Heart left ventricle (tissue), 13 donors: ENCODE measurements at regions not wholly inside any gene's neighbourhood (a gene's known extent, or its start where the extent isn't known, plus 50 kb on each side); places are given as distances from the start of the nearest gene placed in this dataset.

Experiments used
- CTCF ChIP-seq, 12 donors: fragments of 200-600 bp; sonication (generic) in 4 of 12; IDR thresholded peaks; one replicate each; pipeline versions ENCODE4 v1.5.0 to v1.8.0; 2018 to 2022; ENCODE audit warnings: antibody characterized with exemption in 12 of 12, mild to moderate bottlenecking in 5 of 12
- POLR2A ChIP-seq, 2 donors: fragments of 450-650 bp; IDR thresholded peaks; one replicate each; pipeline ENCODE4 v1.6.1; 2017; ENCODE audit warnings: antibody characterized with exemption in 2 of 2, mild to moderate bottlenecking in 2 of 2, moderate library complexity in 2 of 2
- donor health status: ischemic (EF 13 %, LVEDD 7.1; RV severe dilation, severe dysfunction).
- donor health status: DM: no; HTN: yes; CAD: no.
- donor health status: DM: no; HTN: no; CAD: no.
- donor health status: ischemic (EF 25% LVEDD 6.9; RV normal size, moderate dysfunction).
- donor health status: ischemic (EF 25% LVEDD 5.7; RV mildly dilated, moderate dysfunction).
- donor health status: ischemic (EF 35%, LVEDD 5.7; RV mildly dilated, moderate dysfunction).
- donor health status: nonischemic (EF 11% LVEDD 7.7; RV severe dilation, severe dysfunction).
- donor health status: DM: yes; HTN: yes; CAD: no.
- donor health status: PGD.
- donor health status: ischemic (EF 29% LVEDD 5.4; RV normal size, mild dysfunction).
- donor health status: nonischemic (EF 23%, LVEDD 6.1; RV moderate dilation, normal function).

DNA sequence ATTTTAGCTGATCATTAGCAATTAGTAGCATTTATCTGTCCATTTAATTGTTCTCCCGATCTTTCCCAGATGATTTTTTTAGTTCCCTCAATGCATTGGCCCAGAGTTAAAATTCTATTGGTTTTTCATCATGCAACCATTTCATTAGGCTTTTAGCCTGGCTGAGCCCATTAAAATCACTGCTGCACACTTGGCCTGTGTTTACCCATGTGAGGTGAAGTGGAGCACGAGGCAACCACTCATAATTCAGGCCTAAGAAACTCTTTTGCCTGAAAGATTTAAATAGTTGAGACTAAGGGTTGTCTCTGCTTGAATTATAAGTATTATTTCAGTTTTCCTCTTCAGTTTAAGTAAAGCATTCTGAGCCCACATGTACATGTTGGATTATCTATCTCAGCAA is 889.0 kb upstream of the ADGRL4 start:
- TF ChIP-seq CTCF (IDR thresholded peaks at IDR 0.05) (no peak), POLR2A (IDR thresholded peaks at IDR 0.05) (no peak)
